ENCODE measurements at regions not wholly inside any gene's neighbourhood (a gene's known extent, or its start where the extent isn't known, plus 50 kb on each side); places are given as distances from the start of the nearest gene placed in this dataset.

DNA sequence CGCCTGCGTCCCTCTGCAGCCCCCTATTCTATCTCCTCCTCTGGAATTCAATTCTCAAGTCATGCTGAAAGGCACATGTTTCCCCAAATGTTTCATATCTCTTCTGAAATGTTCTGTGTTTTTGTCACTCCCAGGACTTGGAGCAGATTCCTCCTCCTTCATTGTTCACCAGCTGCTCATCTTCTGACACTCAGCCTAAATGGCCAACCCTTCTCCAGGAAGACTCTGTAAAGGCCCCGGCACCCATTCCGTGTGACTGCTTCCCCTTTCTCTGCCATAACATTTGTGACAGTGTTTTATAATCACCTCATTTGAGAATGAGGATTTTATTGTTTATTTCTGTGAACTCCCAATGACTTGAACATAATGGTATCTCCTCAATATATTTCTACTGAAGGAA lies 170.8 kb upstream of the ADAMTS16 start:
- ATAC-seq (replicated peaks in 1 of 2) (no peak), DNase-seq (no peak)
- Mint-ChIP-seq H3K9me3 (peaks cover 0 to 1% of the 10 kb centered on the region in 2 donors), H3K36me3 (ENCODE audit: insufficient read depth in 2 of 2) (peaks cover 0 to 2% of the 10 kb centered on the region in 2 donors), H3K27me3 (ENCODE audit: low read depth) (no peaks in the 10 kb centered on the region), H3K4me3 (no peak overlapping the region), H3K4me1 (ENCODE audit: low read depth) (no peaks in the 10 kb centered on the region), H3K27ac (no peak overlapping the region)

DNA sequence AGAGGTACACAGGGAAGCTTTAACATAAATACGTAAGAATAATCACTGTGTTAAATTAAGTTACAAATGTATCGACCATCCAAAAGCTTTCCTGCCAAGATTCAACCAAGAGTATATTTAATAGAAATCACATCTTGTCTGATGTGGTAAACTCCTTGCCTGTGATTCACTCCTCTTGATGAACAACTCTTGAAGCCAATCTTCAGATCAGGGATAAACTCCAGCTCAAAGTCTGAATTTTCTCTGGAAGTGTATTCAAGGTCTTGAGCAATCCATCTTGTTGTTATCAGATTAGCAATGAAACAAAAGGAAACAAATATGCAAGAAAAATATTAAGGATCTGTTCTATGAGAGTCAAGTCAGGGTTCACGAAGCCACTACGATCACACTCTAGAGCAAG lies 170.0 kb upstream of the ADAMTS16 start:
- no peaks in the 10 kb centered on the region for H3K27me3 Mint-ChIP-seq (ENCODE audit: low read depth)

DNA sequence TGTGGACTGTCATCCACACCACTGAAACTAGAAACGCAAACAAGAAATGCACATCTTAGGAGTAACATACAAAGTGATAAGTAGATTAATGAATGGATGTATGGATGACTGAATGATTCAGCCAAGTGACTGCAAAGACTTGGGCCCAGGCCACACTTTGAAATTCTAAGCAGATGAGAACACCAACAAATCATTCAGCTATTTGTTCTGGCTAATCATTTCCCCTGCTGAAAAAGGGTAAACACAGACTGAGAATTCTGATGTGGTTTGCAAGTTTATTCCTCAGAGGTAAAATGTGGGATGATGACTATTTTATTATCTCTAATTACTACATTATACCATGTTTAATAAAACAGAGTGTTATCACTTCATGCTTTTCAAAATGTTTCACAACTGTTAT lies 163.2 kb upstream of the ADAMTS16 start:
- H3K9me3 Mint-ChIP-seq = peaks cover 0 to 4% of the 10 kb centered on the region in 2 donors
- no peak overlapping the region for H3K27ac Mint-ChIP-seq
- no peak overlapping the region for H3K4me3 Mint-ChIP-seq
- H3K27me3 Mint-ChIP-seq (ENCODE audit: low read depth) = no peaks in the 10 kb centered on the region
- H3K4me1 Mint-ChIP-seq (ENCODE audit: low read depth) = no peaks in the 10 kb centered on the region
- no peak for DNase-seq
- ATAC-seq (replicated peaks in 1 of 2) = no peak
- H3K36me3 Mint-ChIP-seq (ENCODE audit: insufficient read depth in 2 of 2) = no peaks in the 10 kb centered on the region

More for the DNA sequence above, 170.0 kb upstream of the ADAMTS16 start:
- no peak overlapping the region for H3K4me3 Mint-ChIP-seq
- no peak overlapping the region for H3K27ac Mint-ChIP-seq
- H3K9me3 Mint-ChIP-seq = peaks cover 0 to 1% of the 10 kb centered on the region in 2 donors
- H3K36me3 Mint-ChIP-seq (ENCODE audit: insufficient read depth in 2 of 2) = peaks cover 0 to 2% of the 10 kb centered on the region in 2 donors
- no peaks in the 10 kb centered on the region for H3K4me1 Mint-ChIP-seq (ENCODE audit: low read depth)
- DNase-seq (no peak), ATAC-seq (replicated peaks in 1 of 2) (no peak)

DNA sequence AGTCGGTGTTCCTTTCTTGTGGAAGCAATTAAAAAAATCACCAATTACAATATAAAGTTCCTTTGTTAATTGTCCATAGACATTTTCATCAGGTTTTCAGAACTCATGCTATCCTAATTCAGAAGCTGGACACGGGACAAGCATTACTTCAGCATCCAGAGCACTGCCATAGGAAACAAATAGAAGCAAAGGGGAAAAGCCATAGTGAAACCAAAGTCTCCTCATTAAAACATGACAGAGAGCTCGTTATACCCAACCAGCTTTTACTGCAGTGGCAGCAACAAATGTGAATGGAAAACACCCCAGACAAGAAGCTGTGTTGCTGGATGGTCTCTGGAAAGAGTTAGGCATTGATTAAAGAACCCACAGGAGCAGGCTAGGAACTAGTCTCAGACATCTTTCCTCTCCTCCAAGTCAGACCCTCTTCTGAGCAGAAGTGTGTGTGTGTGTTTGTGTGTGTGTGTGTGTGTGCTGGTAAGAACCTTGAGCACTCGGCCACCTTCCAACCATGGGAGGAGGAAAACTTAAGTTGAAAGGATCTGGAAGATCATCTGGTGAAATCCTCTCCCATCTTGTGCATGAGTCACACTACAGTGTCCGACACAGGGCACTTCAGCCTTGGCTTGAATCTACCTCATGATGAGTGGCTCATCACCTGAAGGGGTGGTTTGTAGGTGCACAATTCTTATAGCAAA lies 162.6 kb upstream of the ADAMTS16 start:
- no peak for ATAC-seq (replicated peaks in 1 of 2)
- no peak for DNase-seq
- H3K9me3 Mint-ChIP-seq = peaks cover 0 to 4% of the 10 kb centered on the region in 2 donors
- no peaks in the 10 kb centered on the region for H3K36me3 Mint-ChIP-seq (ENCODE audit: insufficient read depth in 2 of 2)
- H3K27me3 Mint-ChIP-seq (ENCODE audit: low read depth) = no peaks in the 10 kb centered on the region
- no peak overlapping the region for H3K27ac Mint-ChIP-seq
- no peaks in the 10 kb centered on the region for H3K4me1 Mint-ChIP-seq (ENCODE audit: low read depth)
- no peak overlapping the region for H3K4me3 Mint-ChIP-seq

DNA sequence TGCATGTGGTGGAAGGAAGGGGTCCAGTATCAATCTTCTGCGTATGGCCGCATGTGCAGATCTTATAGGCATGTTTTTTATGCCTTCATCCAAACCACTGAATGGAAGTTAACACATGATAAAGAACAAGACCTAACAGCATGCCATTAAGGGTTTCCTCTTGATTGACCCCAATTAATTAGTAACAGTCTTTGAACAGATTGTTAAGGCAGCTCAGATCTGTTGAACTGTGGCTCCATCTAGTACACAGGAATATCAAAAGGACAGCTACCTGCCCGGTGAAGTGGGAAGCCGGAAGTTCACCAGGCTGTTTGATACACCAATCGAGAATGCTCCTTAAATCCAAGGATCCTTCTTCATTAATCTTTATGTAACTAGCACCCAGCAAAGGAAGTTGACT lies 159.9 kb upstream of the ADAMTS16 start:
- H3K27ac Mint-ChIP-seq = no peak overlapping the region
- H3K4me3 Mint-ChIP-seq = no peak overlapping the region
- H3K27me3 Mint-ChIP-seq (ENCODE audit: low read depth) = no peaks in the 10 kb centered on the region
- no peaks in the 10 kb centered on the region for H3K36me3 Mint-ChIP-seq (ENCODE audit: insufficient read depth in 2 of 2)
- peaks cover 0 to 3% of the 10 kb centered on the region in 2 donors for H3K9me3 Mint-ChIP-seq
- no peaks in the 10 kb centered on the region for H3K4me1 Mint-ChIP-seq (ENCODE audit: low read depth)
- DNase-seq (no peak), ATAC-seq (replicated peaks in 1 of 2) (no peak)

DNA sequence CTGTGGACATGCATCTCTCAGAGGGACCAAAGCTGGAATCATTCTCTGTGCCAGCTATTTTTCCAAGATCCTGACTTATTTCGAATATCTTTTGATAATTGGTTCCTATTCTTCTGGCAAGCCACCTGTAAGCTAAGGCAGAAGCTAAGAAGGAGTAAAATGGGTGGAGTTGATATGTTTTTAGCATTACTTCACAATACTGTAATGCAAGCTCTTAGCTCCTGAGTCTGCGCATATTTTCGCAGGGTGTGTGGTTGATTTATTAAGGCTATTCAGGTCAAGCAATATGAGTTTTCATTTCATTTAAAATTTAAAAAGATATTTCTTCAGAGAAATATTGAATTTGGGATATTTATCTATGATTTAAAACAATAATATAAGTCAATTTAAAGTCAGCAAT lies 158.5 kb upstream of the ADAMTS16 start:
- ATAC-seq (replicated peaks in 1 of 2) (no peak), DNase-seq (no peak)
- no peaks in the 10 kb centered on the region for H3K36me3 Mint-ChIP-seq (ENCODE audit: insufficient read depth in 2 of 2)
- H3K9me3 Mint-ChIP-seq = peaks cover 0 to 3% of the 10 kb centered on the region in 2 donors
- H3K27ac Mint-ChIP-seq = no peak overlapping the region
- H3K4me1 Mint-ChIP-seq (ENCODE audit: low read depth) = no peaks in the 10 kb centered on the region
- H3K27me3 Mint-ChIP-seq (ENCODE audit: low read depth) = no peaks in the 10 kb centered on the region
- H3K4me3 Mint-ChIP-seq = no peak overlapping the region

DNA sequence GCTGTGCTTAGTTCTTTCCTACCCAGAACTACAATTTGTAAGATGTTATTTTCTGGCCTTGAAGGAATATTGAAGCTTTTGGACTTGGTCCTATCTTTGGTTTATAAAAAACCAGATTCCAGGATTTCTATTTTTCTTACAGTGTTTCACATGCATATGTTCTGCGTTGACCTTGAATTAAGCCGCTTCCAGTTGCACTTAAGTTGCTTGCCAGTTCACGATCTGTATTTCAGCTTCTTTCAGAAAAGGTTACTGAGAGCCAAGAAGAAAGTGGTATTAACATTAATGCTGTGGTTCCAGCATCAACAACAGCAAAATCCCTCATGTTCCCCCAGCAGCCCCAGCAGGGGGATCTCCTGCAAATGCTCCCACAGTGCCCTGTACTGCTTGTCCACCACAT lies 156.4 kb upstream of the ADAMTS16 start:
- Mint-ChIP-seq H3K4me3 (no peak overlapping the region), H3K27ac (no peak overlapping the region), H3K36me3 (ENCODE audit: insufficient read depth in 2 of 2) (no peaks in the 10 kb centered on the region), H3K4me1 (ENCODE audit: low read depth) (no peaks in the 10 kb centered on the region), H3K9me3 (peaks cover 5 to 6% of the 10 kb centered on the region in 2 donors), H3K27me3 (ENCODE audit: low read depth) (no peaks in the 10 kb centered on the region)
- ATAC-seq (replicated peaks in 1 of 2) (no peak), DNase-seq (no peak)

DNA sequence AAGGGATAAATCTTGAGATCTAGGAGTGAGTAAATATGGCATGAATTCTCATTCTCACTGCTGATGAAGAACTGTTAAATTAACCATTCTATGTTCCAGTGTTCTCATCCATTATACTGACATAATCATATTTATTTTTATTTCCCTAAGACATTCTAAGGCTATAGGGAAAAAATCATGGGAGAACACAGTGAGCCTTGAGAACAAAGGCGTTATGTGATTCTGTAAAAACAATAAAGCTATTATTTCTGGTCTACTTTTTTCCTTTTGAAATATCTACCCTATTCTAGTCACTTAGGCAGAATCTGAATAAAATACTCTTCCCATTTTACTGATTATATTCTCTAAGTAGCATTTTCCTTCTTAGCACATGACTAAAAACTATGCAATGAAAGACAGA lies 155.7 kb upstream of the ADAMTS16 start:
- H3K36me3 Mint-ChIP-seq (ENCODE audit: insufficient read depth in 2 of 2) = no peaks in the 10 kb centered on the region

DNA sequence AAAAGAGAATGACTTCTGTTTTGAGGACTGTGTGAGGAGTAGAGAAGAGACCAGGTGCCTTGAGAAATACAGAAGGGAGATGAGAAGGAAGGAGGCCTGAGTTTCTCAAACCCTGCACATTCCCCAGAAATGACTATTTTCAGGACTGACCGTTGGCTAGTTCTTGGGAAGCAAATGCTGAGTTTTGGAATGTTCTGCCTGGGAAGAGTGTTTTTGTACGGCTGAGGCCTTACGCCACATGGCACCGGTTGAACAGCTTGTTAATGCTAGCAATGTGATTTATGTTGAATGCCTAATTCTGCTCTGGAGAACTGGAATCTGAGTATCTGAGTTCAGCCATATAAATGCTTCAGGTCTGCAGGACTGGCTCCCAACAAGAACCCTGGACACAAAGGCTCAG lies 152.7 kb upstream of the ADAMTS16 start:
- DNase-seq (no peak), ATAC-seq (replicated peaks in 1 of 2) (no peak)
- Mint-ChIP-seq H3K4me3 (no peak overlapping the region), H3K4me1 (ENCODE audit: low read depth) (no peaks in the 10 kb centered on the region), H3K27ac (no peak overlapping the region), H3K9me3 (peaks cover 4 to 5% of the 10 kb centered on the region in 2 donors), H3K27me3 (ENCODE audit: low read depth) (no peaks in the 10 kb centered on the region), H3K36me3 (ENCODE audit: insufficient read depth in 2 of 2) (no peaks in the 10 kb centered on the region)

More for the DNA sequence above, 155.7 kb upstream of the ADAMTS16 start:
- H3K4me1 Mint-ChIP-seq (ENCODE audit: low read depth) = no peaks in the 10 kb centered on the region
- H3K4me3 Mint-ChIP-seq = no peak overlapping the region
- ATAC-seq (replicated peaks in 1 of 2) (no peak), DNase-seq (no peak)
- H3K27me3 Mint-ChIP-seq (ENCODE audit: low read depth) = no peaks in the 10 kb centered on the region
- H3K27ac Mint-ChIP-seq = no peak overlapping the region
- peaks cover 5 to 7% of the 10 kb centered on the region in 2 donors for H3K9me3 Mint-ChIP-seq

DNA sequence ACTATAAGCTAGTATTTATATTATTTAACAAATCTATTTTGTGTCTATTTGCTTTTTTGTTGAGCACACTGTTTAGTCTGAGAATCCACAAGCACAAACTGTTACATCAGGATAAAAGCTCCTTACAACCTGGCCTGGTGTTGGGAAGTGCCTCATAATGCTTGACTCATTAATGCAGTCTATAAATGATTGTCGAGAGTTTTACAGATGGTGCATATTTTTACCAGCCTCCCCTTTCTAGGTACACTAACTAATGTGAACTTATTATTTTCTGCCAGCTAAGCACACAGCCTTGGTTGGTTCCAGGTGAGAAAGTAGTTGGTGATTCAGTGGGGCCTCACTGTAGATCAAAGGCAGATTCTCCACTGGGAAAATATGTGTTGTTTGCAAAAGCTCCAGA lies 151.0 kb upstream of the ADAMTS16 start:
- Mint-ChIP-seq H3K4me3 (no peak overlapping the region), H3K4me1 (ENCODE audit: low read depth) (no peaks in the 10 kb centered on the region), H3K9me3 (peaks cover 4 to 6% of the 10 kb centered on the region in 2 donors), H3K27ac (no peak overlapping the region), H3K27me3 (ENCODE audit: low read depth) (no peaks in the 10 kb centered on the region), H3K36me3 (ENCODE audit: insufficient read depth in 2 of 2) (no peaks in the 10 kb centered on the region)
- DNase-seq = no peak
- no peak for ATAC-seq (replicated peaks in 1 of 2)

DNA sequence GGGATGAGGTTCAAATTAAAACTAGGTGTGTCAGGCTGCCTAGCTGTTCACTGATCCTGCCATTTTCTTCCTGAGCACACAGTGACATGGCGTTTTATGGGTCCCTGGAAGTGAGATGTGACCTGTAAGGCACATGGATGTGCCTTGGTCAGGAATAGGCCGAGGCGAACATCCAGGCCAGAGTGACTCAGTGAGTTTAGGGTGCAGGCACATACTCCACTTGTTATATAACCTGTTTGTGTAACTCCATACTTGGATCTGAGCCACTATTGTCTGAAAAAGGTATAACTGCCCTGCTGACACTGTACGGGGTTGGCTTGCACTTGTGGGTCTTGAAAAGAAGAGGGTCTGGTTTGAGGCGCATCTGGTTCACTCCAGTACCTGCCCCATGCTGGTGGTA lies 150.1 kb upstream of the ADAMTS16 start:
- H3K36me3 Mint-ChIP-seq (ENCODE audit: insufficient read depth in 2 of 2) = no peaks in the 10 kb centered on the region
- H3K27ac Mint-ChIP-seq = no peak overlapping the region
- no peak for ATAC-seq (replicated peaks in 1 of 2)
- no peaks in the 10 kb centered on the region for H3K27me3 Mint-ChIP-seq (ENCODE audit: low read depth)
- no peak for DNase-seq
- peaks cover 4 to 6% of the 10 kb centered on the region in 2 donors for H3K9me3 Mint-ChIP-seq
- H3K4me1 Mint-ChIP-seq (ENCODE audit: low read depth) = no peaks in the 10 kb centered on the region
- no peak overlapping the region for H3K4me3 Mint-ChIP-seq

DNA sequence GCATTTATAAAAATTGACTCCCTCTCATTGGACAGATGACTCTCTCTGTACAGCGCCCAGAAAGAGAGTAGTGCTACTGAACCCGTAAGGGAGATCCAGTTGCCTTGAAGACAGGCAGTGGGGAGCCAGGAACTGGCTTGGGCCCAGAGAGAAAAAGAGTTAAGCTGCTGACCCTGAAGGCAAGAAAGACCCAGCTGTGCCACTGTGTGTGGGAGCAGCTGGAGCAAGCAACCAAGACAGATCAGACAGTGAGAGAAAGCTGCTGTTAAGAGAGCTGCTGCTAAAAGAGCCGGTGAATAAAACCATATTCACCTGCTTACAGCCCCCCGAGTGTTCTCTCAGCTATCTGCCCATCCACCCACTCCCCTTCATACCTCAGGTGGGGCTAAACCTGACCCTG lies 149.7 kb upstream of the ADAMTS16 start:
- Mint-ChIP-seq H3K27ac (no peak overlapping the region), H3K36me3 (ENCODE audit: insufficient read depth in 2 of 2) (no peaks in the 10 kb centered on the region), H3K4me3 (no peak overlapping the region), H3K4me1 (ENCODE audit: low read depth) (no peaks in the 10 kb centered on the region), H3K9me3 (peaks cover 4 to 6% of the 10 kb centered on the region in 2 donors), H3K27me3 (ENCODE audit: low read depth) (no peaks in the 10 kb centered on the region)
- DNase-seq (no peak), ATAC-seq (replicated peaks in 1 of 2) (no peak)

DNA sequence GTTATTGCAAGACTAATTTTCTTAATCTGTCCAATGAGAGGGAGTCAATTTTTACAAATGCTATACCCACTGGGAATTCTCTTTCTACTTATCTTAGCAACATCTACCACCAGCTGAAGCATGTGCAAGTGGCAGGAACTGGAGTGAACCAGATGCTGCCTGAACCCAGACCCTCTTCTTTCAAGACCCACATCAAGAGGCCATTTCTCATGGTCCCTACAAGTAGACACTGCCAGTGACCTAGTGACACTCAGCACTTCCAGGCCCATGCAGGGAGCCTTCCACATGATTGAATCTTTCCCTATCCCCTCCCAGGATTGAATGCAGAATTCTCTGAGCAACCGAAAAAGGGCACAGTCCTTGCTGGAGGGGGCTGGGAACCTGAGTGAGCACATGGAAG lies 148.2 kb upstream of the ADAMTS16 start:
- peaks cover 4 to 5% of the 10 kb centered on the region in 2 donors for H3K9me3 Mint-ChIP-seq
- no peak overlapping the region for H3K27ac Mint-ChIP-seq
- DNase-seq (no peak), ATAC-seq (replicated peaks in 1 of 2) (no peak)
- H3K27me3 Mint-ChIP-seq (ENCODE audit: low read depth) = no peaks in the 10 kb centered on the region
- no peaks in the 10 kb centered on the region for H3K4me1 Mint-ChIP-seq (ENCODE audit: low read depth)
- H3K36me3 Mint-ChIP-seq (ENCODE audit: insufficient read depth in 2 of 2) = no peaks in the 10 kb centered on the region
- no peak overlapping the region for H3K4me3 Mint-ChIP-seq

DNA sequence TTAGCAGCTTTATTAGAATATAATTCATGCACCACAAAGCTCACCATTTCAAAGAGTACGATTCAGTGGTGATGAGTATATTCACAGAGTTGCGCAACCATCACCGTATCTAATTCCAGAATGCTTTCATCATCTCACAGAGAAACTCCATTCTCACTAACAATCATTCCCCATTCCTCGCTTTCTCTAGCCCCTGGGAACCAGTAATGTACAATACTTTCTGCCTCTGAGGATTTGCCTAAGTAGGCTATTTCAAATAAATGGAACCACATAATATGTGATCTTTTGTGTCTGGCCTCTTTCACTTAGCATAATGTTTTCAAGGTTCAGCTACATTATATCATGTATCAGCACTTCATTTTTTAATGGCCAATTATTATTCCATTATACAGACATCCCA lies 145.1 kb upstream of the ADAMTS16 start:
- DNase-seq (no peak), ATAC-seq (replicated peaks in 1 of 2) (no peak)
- H3K27ac Mint-ChIP-seq = no peak overlapping the region
- H3K9me3 Mint-ChIP-seq = peaks cover 0 to 3% of the 10 kb centered on the region in 2 donors
- H3K36me3 Mint-ChIP-seq (ENCODE audit: insufficient read depth in 2 of 2) = no peaks in the 10 kb centered on the region
- H3K27me3 Mint-ChIP-seq (ENCODE audit: low read depth) = no peaks in the 10 kb centered on the region
- no peak overlapping the region for H3K4me3 Mint-ChIP-seq
- H3K4me1 Mint-ChIP-seq (ENCODE audit: low read depth) = no peaks in the 10 kb centered on the region

All from activated T-cell treated with anti-CD3 and anti-CD28 coated beads, Interleukin-2, amount 50 U/mL, for 72 hours (primary cell).